ENCODE measurements at regions not wholly inside any gene's neighbourhood (a gene's known extent, or its start where the extent isn't known, plus 50 kb on each side); places are given as distances from the start of the nearest gene placed in this dataset.

GRCh38 chr11:57087991-57088390 is 93.8 kb upstream of the LRRC55 start:
- TF ChIP-seq TAF1 (IDR thresholded peaks at IDR 0.05; ENCODE audit: borderline replicate concordance, insufficient read depth, low read length) (no peak), SIN3A (IDR thresholded peaks at IDR 0.05; ENCODE audit: borderline replicate concordance, insufficient read depth, low read length) (no peak), POLR2AphosphoS5 (IDR thresholded peaks at IDR 0.05; ENCODE audit: low read depth, low read length) (no peak), FOXP2 (optimal IDR thresholded peaks at IDR 0.05; ENCODE audit: borderline replicate concordance, extremely low read depth, extremely low read length, insufficient read depth) (no peak)
- TF ChIP-seq, protein P1, sequence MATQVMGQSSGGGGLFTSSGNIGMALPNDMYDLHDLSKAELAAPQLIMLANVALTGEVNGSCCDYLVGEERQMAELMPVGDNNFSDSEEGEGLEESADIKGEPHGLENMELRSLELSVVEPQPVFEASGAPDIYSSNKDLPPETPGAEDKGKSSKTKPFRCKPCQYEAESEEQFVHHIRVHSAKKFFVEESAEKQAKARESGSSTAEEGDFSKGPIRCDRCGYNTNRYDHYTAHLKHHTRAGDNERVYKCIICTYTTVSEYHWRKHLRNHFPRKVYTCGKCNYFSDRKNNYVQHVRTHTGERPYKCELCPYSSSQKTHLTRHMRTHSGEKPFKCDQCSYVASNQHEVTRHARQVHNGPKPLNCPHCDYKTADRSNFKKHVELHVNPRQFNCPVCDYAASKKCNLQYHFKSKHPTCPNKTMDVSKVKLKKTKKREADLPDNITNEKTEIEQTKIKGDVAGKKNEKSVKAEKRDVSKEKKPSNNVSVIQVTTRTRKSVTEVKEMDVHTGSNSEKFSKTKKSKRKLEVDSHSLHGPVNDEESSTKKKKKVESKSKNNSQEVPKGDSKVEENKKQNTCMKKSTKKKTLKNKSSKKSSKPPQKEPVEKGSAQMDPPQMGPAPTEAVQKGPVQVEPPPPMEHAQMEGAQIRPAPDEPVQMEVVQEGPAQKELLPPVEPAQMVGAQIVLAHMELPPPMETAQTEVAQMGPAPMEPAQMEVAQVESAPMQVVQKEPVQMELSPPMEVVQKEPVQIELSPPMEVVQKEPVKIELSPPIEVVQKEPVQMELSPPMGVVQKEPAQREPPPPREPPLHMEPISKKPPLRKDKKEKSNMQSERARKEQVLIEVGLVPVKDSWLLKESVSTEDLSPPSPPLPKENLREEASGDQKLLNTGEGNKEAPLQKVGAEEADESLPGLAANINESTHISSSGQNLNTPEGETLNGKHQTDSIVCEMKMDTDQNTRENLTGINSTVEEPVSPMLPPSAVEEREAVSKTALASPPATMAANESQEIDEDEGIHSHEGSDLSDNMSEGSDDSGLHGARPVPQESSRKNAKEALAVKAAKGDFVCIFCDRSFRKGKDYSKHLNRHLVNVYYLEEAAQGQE (IDR thresholded peaks at IDR 0.05; ENCODE audit: insufficient read depth in 1 of 2, low read depth in 2 of 2, low read length in 2 of 2): no peak

DNA sequence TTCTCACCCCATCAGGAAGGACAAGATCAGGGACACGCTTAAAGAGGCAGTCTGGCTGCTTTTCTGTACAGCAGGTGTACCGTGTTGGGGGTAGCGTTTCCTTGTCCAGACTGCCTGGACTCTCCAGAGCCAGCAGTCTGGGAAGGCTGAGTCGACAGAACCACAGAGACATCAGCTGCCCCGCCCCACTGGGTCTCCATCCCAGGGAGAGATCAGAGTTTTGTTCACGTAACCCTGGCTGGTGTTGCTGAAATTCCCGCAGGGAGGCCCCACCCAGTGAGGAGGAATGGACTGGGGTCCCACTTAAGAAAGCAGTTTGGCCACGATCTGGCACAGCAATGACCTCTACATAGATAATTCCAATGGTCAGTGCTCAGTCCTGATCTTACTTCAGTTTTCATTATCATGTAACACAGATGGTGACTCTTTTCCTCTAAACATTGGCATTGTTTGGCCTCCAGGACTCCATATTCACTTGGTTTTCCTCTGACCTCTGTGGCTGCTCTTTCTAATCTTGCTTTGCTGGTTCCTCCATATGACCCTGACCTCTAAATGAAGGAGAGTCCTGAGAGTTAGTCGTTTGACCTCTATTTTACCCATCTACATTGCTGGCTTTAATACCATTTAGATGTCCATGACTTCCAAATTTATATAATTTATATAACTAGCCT is 89.6 kb upstream of the LRRC55 start:
- TF ChIP-seq POLR2AphosphoS5 (IDR thresholded peaks at IDR 0.05; ENCODE audit: low read depth, low read length): no peak
- TF ChIP-seq, protein P1 (IDR thresholded peaks at IDR 0.05; ENCODE audit: insufficient read depth in 1 of 2, low read depth in 2 of 2, low read length in 2 of 2): no peak

DNA sequence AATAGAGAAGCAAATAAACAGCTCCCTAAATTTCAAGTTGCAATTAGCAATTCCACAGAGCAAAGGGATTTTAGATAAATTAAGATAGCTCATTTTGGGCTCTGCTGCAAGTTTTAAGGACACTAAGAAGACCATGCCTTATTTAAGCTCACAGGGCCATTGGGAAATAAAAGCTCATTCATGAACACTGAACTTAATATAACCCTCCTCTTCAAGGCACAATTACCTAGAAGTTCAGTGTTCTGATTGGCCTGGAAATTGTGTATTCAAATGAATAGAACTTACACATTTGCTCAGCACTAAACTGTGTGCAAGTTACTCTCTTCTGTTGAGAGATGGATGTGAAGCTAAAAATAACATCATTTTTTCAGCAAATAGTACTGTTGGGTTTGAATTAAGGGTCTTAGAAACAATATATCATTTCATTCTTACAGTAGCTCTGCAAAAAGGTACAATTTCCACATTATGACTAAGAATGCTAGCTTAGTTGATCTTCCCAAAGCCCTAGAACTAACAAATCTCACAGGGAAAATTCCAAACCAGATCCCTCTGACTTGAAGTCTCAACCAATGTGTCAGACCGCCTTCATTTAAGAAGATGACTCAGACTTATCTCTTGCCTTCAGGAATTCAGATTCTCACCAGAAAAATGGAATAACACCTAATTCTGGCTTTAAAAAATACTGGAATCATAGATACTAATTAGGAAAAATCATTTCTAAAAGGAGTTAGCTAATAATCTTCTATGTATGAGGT is 87.4 kb upstream of the LRRC55 start:
- TF ChIP-seq SIN3A (IDR thresholded peaks at IDR 0.05; ENCODE audit: borderline replicate concordance, insufficient read depth, low read length) (no peak), TAF1 (IDR thresholded peaks at IDR 0.05; ENCODE audit: borderline replicate concordance, insufficient read depth, low read length) (no peak), POLR2AphosphoS5 (IDR thresholded peaks at IDR 0.05; ENCODE audit: low read depth, low read length) (no peak)

DNA sequence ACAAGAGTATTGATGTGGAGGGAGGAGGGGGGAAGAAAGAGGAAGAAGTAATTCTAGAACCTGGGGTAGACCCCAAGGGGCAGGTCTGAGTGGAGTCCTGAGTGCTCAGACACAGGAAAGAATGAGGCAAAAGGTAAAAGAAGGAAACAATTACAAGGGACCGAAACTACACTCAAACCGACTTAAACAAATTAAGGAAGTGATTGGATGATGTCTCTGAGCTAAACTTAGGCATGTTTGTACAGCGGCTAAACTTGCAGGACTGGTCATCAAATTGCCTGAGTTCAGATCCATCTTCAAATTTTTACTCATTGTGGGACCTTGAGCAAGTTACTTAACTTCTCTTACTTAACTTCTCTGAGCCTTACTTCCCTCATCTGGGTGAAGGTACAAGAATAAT is 86.3 kb upstream of the LRRC55 start:
- TF ChIP-seq TAF1 (IDR thresholded peaks at IDR 0.05; ENCODE audit: borderline replicate concordance, insufficient read depth, low read length): no peak
- no peak for TF ChIP-seq POLR2AphosphoS5 (IDR thresholded peaks at IDR 0.05; ENCODE audit: low read depth, low read length)
- TF ChIP-seq FOXP2 (optimal IDR thresholded peaks at IDR 0.05; ENCODE audit: borderline replicate concordance, extremely low read depth, extremely low read length, insufficient read depth): no peak
- no peak for TF ChIP-seq SIN3A (IDR thresholded peaks at IDR 0.05; ENCODE audit: borderline replicate concordance, insufficient read depth, low read length)
- TF ChIP-seq, protein P1 (IDR thresholded peaks at IDR 0.05; ENCODE audit: insufficient read depth in 1 of 2, low read depth in 2 of 2, low read length in 2 of 2): no peak

- TF ChIP-seq FOXP2 (optimal IDR thresholded peaks at IDR 0.05; ENCODE audit: borderline replicate concordance, extremely low read depth, extremely low read length, insufficient read depth) (no peak), POLR2AphosphoS5 (IDR thresholded peaks at IDR 0.05; ENCODE audit: low read depth, low read length) (no peak), SIN3A (IDR thresholded peaks at IDR 0.05; ENCODE audit: borderline replicate concordance, insufficient read depth, low read length) (no peak), TAF1 (IDR thresholded peaks at IDR 0.05; ENCODE audit: borderline replicate concordance, insufficient read depth, low read length) (no peak)
- TF ChIP-seq, protein P1 (IDR thresholded peaks at IDR 0.05; ENCODE audit: insufficient read depth in 1 of 2, low read depth in 2 of 2, low read length in 2 of 2): no peak
These were observed 85.9 kb upstream of the LRRC55 start for GRCh38 chr11:57095896-57096295.

Measured in PFSK-1 (cell line).